ENCODE measurements at regions not wholly inside any gene's neighbourhood (a gene's known extent, or its start where the extent isn't known, plus 50 kb on each side); places are given as distances from the start of the nearest gene placed in this dataset.
"Not testable (repeated sequence)": the region's sequence is repeated elsewhere in the genome, so short reads cannot be mapped to it uniquely, and the experiment has no call there.

DNA sequence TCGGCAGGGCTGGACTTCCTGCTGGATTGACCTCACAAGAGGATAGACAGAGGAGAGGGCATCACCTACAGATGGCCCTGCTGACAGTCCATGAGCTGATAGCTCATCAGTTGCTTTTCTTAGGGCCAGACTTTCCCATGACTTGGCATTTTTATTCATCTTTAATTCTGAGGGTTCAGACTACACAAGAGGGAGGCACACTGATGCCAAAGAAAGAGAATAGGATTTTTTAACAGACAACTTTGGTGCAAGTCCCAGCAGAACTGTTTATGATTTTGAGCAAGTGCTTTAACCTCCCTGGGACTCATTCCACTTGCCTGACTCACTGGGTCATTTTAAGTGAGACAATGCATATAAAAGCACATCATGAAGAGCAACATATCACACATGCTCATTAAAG lies 299.2 kb downstream of the INSIG2 start:
- DNase-seq (ENCODE audit: low spot score): no peak

DNA sequence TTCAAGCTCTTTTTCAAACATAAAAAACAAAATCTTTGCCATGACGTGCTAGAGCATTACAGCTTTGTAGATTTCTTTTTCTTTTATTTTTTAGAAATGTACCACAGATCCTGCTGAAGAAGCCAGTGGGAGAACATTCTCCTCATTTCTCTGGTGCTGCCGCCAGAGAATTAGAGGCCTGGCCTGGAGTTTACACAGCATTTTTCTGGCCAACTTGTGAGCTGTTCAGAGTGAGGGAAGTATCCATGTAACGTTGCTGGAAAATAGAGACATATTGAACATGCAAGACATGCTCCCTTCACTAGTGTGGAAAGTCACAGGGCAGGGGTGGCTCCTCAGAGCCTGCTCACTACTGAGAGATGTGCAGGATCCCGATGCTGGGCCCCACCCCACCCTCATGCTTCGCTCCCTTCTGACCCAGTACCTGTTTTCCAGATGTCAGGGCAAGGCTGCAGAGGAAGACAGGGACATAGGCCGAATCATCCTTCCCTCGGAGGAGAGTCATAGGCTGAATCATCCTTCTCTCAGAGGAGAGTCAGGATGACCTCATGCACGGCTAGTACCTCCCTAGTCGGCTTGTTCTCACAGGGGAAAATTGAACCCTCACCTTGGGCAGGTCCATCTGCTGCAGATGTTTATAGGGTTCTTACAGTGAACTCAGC lies 298.5 kb downstream of the INSIG2 start:
- DNase-seq (ENCODE audit: low spot score): no peak

DNA sequence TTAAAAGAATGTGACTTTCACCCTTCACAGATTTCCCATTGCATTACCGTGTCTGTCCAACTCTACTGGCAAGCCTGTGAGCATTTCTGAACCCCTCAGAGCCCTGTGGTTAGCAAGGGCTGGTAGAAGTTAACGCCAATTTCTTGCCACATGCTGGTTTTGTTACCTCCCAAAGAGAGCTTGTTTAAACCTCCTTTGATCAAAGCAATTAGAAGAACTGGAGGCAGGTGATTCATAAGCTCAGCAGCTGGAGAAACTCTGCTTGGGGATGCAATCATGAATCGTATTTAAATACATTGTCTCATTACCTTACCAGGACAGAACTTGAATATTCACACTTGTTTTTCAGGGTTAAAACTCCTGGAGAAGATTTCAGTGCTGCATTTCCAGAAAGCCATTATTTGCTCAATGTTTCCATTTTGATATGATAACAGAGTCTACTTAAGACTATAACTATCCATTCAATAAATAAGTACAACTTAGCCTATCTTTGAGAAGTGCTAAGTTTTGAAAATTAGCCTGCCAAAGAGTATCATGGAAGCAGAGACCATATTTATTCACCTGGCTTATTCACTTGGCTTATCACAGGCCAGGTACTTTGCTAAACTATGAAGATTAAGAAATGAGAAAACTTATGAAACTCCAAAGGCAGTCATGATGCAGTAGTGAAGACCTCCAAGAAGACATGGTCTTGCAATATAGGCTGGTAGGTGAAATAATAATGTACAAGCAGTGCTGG lies 292.8 kb downstream of the INSIG2 start:
- DNase-seq (ENCODE audit: low spot score): no peak

DNA sequence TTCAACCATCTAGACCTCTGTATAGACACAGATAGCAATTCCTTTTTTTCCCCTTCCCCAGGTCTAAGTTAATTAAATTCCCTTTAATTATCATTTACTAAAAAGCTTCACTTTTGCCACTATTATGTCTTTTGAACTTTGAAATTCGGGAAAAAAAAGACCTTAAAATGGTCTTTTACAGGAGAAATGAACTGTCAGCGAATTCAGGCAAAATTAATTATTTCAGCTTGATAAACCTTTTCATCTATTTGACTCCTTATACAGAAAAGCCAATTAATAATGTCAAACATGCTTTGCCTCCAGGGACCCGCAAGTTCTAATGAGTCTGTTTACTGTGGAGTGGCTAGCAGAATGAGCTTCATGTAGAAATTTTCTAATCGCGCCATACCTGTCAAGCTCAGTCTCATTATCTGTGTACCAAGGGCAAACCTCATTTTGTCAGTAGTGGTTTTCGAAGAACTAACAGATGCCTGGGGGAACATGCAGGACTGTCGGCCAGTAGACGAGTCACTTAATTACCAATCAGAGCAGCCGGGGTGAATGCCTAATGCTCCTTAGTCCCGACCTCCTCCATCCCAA lies 287.7 kb downstream of the INSIG2 start:
- no peak for DNase-seq (ENCODE audit: low spot score)

DNA sequence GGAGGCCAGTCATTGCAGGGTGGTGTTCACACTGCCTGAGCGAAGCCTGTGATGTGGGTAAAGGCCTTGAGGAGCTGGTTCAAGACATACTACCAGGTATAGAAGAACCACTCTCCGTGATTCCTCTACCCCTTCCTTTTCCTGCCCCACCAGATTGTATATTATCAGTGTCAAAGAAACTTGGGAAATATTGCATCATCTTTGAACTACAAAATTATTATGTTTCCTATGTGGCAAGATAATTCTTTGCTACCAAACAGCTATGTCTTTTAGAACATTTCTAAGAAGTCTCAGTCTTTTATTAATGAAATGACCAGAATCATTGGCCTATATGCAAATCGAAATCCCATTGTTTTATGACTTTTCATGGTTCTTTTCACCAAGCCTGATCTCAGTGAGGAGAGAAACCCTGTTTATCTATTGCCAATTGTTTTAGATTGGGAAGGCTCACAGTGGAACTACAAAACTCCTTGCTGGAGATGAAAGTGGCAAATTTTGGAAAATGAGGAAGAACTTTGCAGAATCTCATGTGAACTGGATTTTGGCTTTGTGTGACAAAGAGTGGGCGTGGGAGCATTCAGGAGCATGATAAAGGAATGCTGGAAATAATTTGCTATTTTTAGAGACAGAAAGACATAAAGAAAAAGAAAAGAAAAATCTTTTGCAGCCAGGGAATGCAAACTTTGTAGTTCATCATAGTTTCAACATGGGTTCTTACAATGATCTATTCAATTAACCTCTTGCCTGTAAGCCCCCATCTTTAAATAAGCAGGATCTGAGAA lies 286.9 kb downstream of the INSIG2 start:
- no peak for DNase-seq (ENCODE audit: low spot score)

DNA sequence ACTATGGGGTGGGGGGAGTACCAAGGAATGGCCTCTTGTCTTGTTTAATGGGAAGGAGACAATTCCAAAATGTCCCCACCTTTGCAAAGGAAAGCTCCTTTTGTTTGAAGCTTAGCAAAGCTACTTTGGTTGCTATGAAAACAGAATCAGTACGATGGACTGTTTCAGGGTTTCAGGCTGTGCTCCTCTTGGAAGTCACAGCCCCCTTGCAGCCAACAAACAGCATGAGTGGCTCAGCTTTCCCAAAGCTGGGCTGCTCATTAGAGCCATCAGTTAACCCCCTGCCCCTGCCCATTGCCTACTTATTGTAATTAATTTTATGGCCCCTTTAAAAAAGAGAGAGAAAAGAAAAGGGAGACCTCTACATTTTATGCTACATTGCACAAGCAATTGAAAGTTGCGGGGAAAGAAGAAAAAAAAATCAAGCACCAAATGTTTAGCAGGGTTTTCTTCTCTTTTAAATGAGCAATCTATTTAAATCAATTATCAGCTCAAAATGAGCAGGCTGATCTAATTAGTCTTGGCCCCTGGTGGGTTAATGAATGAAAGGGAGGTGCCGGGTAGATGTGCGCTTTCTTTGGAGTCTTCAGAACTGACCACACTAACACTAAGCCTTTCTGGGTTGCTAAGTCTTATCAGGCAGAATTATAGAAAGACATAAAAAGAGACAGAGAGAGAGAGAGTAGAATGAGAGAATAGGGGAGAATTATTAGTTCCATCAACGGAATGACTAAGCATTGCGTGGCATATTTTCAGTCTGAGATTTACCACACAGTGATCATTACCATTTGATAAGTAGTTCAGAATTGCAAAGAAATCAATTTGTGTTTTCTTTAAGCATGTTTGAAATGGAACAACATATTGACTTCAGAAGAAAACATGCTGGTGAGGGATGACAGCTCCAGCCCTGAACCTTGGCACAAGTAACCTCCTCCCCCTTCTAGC lies 284.9 kb downstream of the INSIG2 start:
- no peak for DNase-seq (ENCODE audit: low spot score)

DNA sequence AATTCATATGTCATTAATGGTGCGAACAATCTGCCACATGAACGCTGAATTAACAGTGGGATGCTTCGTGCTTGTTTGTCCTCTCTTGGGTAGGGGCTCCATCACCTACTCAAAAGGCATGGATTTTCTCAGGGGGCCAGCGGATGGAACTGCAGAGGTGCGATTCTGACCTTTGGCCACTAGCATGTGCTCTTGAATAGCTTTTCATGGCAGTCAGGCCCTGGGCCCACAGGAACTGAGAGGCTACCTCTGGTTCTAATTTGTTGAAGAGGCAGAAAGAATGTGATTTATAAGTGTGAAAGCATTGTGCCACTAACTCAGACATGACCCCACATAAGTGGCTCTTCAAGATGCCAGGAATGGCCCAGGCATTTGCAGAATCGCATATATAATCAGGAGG lies 283.2 kb downstream of the INSIG2 start:
- peak; percentile 48 for DNase-seq (ENCODE audit: low spot score)

DNA sequence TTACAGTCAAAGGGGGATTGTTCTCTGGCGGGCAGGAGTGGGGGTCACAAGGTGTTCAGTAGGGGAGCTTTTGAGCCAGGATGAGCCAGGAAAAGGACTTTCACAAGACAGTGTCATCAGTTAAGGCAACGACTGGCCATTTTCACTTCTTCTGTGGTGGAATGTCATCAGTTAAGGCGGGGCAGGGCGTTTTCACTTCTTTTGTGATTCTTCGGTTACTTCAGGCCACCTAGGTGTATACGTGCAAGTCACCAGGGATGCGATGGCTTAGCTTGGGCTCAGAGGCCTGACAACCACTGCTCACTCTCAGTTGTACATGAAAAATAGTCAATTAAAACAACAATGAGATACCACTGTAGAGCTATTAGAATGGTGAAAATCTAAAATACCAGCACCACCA lies 281.2 kb downstream of the INSIG2 start:
- not testable (repeated sequence) for DNase-seq (ENCODE audit: low spot score)

DNA sequence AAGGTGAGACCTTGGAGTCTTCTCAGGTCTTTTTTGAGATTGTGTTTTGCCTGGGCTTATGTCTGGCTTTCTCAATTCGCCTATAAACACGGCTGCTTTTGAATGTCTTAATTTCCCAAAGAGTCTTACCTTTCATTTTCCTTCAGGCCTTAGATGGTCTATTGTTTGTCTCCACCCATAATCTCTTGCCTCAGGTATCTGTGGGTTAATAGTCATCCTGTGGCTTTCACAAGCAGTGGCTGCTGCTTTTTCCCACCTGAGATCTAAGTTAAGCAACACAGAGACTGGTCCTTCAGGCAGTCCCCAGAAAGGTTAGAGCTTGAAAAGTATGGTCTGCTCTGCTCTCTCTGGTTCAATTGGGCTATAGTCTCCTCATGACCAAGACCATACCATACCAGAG lies 275.3 kb downstream of the INSIG2 start:
- DNase-seq (ENCODE audit: low spot score): no peak

DNA sequence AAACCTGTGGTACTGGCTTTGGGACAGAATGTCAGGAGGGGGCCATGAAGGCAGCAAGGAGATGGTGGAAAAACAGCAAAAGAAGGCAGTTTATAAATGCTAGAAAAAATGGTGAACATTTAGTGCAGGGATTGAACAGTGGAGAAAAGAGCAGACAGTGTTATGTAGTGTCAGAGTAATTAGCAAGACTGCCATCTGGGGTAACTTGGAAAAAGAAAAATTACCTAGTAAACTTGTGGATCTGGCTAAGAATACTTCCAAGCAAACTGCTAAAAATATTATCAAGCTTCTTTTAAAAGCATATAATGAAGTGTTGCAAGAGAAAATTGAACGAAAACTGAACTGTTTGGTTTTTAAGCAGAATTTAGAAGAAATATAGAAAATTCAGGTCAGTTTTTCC lies 267.8 kb downstream of the INSIG2 start:
- DNase-seq (ENCODE audit: low spot score): no peak

DNA sequence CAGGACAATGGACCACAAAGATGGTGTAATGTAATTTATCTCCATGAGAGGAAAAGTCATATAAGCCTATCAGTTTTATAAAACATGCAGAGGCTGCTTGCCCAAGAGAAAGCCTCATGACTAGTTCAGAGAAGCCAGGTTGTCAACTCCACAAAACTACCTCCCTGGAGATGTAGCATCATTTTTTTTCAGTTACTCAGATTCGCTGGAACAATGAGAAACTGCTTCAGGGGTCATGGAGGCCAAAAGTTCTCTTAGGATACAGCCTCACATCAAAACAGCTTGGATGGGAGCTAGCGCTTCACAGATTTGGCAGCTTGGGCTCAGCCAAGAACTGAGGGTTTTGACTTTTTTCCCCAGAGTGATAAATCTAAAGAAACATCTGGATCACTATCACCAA lies 263.5 kb downstream of the INSIG2 start:
- no peak for DNase-seq (ENCODE audit: low spot score)

DNA sequence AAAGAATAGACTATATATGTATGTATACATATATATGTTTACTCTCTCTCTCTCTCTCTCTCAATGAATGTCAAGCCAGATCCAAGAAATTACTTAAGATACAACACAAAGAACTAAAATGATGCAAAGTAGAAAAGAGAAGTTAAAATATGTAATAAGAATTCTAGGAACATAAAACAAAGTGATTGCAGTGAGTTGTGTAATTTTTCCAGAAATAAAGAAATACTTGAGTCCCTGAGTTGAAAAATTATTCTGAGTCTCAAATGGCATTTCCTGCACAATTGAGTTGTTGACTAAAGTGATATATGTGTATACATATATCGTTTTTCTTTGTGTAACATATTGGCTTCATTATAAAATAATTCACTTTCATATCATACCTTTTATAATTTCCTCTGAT lies 262.4 kb downstream of the INSIG2 start:
- DNase-seq (ENCODE audit: low spot score): no peak

DNA sequence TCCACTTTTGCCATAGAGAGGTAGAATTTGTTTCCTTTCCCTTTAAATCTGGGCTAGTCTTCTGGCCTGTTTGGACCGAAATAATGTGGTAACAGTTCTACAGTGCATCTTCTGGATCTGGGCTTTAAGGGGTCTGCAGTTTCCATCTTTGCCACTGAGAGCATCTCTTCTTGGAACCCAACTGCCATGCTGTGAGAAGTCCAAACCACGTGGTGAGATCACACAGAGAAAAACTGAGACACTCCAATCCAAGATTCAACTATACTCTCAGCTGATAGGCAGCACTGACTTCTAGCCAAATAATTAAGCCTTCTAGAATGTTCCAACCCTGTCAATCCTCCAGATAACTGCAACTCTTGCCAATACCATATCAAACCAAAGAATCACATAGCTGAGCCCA lies 261.1 kb downstream of the INSIG2 start:
- DNase-seq (ENCODE audit: low spot score): no peak

DNA sequence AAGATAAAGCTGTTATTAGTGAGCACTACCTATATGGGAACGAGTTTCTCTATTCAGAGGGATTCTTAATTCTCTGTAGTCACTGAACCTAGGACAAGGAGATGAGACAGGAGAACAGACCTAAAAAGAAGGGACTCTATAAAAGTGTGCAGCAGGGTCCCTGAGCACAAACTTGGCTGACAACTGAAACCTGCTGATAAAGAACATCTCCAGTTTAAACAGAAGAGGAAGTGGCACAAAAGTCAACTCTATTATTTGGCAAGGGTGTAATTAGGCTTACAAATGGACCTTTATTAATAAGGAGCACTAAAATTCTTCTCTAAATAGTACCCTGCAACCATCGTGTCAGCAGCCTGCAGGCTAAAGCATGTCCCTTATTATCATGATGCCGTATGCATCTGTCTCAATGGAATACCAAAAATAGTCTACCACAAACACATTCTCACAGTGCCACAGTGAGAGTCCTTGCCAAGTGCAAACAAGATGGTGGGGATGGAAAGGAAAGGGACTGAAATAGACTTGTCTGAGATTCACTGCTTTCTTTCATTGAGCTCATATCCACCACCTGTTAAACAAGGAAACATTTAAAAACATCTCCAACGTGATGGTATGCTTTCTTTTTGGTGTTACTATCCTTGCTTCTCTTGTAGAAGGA lies 260.2 kb downstream of the INSIG2 start:
- DNase-seq (ENCODE audit: low spot score): no peak

DNA sequence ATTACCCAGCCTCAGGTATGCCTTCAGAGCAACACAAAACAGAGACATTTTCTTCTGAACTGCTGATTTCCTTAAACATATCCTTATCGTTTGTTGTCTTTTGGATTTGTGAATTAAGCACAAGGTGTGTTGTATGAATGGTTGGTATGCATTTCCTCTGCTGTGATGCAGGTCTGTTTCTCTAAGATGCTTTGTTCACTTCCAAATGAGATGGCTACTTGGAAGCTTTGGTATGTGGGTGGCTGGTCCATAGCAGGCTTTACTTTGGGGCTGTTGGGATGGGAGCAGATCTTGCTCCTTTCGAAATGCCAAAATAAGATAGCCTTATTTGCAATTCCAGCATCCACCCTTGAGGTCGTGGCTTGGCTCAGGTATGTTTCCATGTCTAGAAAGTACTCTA lies 257.2 kb downstream of the INSIG2 start:
- no peak for DNase-seq (ENCODE audit: low spot score)

DNA sequence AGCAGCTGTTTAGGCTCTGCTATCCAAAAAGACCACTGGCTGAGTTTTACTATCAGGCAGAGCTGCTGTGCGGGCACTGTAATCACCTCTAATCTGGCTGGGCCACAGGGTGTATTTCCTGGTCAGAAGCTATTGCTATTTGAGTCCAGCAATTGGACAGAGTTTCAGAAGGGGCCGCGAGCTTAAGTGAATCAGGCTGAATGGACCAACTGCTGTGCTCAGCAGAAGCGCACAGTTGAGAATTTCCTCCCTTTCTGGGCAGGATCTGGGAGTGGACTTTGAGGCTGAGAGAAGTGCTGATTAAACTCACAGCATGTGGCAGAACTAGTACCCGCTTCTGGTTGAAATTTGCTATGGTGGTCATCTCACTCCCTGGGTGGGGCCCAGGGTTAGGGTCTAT lies 251.8 kb downstream of the INSIG2 start:
- DNase-seq (ENCODE audit: low spot score): no peak

DNA sequence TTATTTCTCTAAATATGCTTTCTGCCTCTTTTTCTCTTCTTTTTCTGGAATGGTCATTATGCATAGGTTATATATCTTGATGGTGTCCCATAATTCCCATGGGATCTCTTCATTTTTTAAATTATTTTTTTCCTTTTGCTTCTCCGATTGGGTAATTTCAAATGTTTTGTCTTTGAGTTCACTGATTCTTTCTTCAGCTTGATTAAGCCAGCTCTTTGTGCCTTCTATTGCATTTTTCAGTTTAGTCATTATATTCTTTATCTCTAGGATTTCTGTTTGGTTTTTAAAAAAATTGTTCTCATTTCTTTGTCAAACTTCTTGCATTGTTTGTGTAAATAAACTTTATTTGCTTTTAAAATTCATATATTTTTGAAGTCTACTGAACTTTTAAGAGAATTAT lies 251.1 kb downstream of the INSIG2 start:
- no peak for DNase-seq (ENCODE audit: low spot score)

DNA sequence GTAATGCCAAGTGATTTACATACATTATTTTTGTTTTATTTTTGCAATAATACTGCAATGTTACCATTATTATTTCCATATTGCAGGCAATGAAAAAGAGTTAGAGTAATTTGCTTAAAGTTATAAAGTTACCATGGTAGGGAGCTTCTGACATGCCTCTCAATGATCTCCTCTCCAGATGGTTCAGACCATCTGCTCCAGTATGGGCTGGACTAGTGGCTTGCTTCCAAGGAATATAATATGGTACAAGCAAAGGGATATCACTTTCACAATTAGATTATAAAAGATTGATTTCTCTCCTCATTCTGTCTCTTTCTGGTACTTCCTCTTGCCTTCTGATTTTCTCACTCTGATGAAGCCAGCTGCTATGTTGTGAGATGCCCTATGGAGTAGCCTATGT lies 245.4 kb downstream of the INSIG2 start:
- no peak for DNase-seq (ENCODE audit: low spot score)

DNA sequence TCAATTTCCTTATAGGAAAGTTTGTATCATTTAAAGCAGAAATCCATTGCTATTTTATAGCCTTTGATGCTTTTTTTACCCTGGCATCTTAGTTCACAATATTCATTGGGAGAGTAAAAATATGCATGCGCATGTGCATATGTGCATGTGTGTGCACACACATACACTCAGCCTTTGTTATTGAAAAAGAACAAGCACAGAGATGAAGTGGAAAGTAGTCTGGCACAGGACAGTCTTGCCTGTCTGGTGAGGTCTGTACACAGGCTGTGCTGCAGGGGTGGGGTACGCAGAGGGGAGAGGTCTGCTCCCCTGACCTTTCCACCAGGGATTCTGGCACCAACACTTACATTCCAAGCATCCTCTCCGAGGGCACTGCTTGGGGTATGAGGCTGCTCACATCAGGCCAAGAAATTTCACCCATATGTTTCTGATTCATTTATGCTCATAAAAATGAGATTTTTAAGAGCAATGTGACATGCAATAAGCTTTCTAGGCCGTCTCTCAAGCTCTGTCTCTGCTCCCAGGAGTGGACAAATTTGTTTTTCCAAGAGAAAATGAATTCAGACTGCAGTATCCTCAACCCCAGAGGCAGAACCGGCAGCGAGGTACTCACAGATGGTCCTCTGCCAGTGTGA lies 237.2 kb downstream of the INSIG2 start:
- no peak for DNase-seq (ENCODE audit: low spot score)

DNA sequence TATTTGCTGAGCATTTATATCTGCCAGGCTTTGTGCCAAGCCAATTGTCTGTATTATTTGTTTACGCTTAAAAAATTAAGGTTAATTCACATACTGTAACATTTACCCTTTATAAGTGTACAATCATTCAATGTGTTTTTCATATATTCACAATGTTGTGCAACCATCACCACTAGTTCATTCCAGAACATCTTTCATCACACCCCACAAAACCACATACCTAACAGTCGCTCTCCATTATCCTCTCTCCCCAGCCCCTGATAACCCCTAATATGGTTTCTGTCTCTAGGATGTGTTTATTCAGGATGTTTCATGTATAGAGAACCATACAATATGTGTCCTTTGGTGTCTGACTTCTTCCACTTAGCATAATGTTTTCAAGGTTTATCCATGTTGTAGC lies 234.1 kb downstream of the INSIG2 start:
- DNase-seq (ENCODE audit: low spot score): no peak

Data from NAMALWA (cell line).